HepG2 (cell line): ENCODE measurements at regions not wholly inside any gene's neighbourhood (a gene's known extent, or its start where the extent isn't known, plus 50 kb on each side); places are given as distances from the start of the nearest gene placed in this dataset.
"Not testable (repeated sequence)": the region's sequence is repeated elsewhere in the genome, so short reads cannot be mapped to it uniquely, and the experiment has no call there.

Experiments
- ATAC-seq: fragments of 200-7000 bp; cut with Tn5 transposase; 3 replicates; pipeline ENCODE4 v1.9.1; 2020; ENCODE audit warnings: mild to moderate bottlenecking, moderate library complexity
- BruUV-seq: library from RNA; stranded (reverse); fragments of 400-500 nt; replicated peaks from 2 replicates; lab custom pipeline; 2021; lab: Mats Ljungman, UMichigan
- CTCF ChIA-PET: fragments of 300-600 bp; formaldehyde crosslinking; extraction: SDS; loops from one replicate; lab custom pipeline; 2021; ENCODE audit warnings: low total read pairs, inconsistent platforms, low intra/inter-chr PET ratio; lab: Yijun Ruan, JAX
- POLR2A ChIA-PET: fragments of 350-600 bp; sonication (Branson Sonifier 250); formaldehyde crosslinking; loops from one replicate; lab custom pipeline; 2020; ENCODE audit warnings: antibody characterized with exemption, inconsistent platforms; lab: Yijun Ruan, JAX
- DNase-seq: peaks from one replicate; pipeline ENCODE4 v3.0.0-alpha.2; 2015; ENCODE audit warnings: low spot score
- FAIRE-seq: peaks from 3 replicates; lab custom pipeline; 2011; peaks lifted over from hg19 to GRCh38; lab: Jason Lieb, UNC
- H2AFZ ChIP-seq: one replicate; pipeline ENCODE4 v1.6.1; 2011; ENCODE audit warnings: low read length, inconsistent platforms
- H3K27ac ChIP-seq: fragments of 300-600 bp; 3 replicates; pipeline ENCODE4 v1.8.0; 2011; ENCODE audit warnings: mixed run types, mild to moderate bottlenecking, mixed read lengths, low read length, inconsistent platforms; ENCODE audit not compliant: insufficient read depth; ENCODE audit errors: extremely low read length
- H3K27me3 ChIP-seq, 2 experiments: fragments of 200-600 bp in 1 of 2; 2 replicates in 1 of 2; 3 replicates in 1 of 2; pipeline versions ENCODE4 v1.6.0 to v1.8.0; 2011; ENCODE audit warnings: low read length in 2 of 2, mild to moderate bottlenecking in 2 of 2, moderate library complexity in 2 of 2, inconsistent platforms in 1 of 2; ENCODE audit not compliant: insufficient read depth in 2 of 2, control insufficient read depth in 1 of 2
- H3K36me3 ChIP-seq, 2 experiments: fragments of 200-600 bp in 1 of 2; replicated peaks in 1 of 2; 2 replicates in 1 of 2; 3 replicates in 1 of 2; pipeline versions ENCODE4 v1.5.1 to v1.8.0; 2011; ENCODE audit warnings: low read length in 2 of 2, inconsistent platforms in 1 of 2; ENCODE audit not compliant: insufficient read depth in 2 of 2, control insufficient read depth in 1 of 2
- H3K4me1 ChIP-seq: 2 replicates; pipeline ENCODE4 v1.5.1; 2012; ENCODE audit warnings: low read length, inconsistent platforms; ENCODE audit not compliant: insufficient read depth
- H3K4me2 ChIP-seq: 2 replicates; pipeline ENCODE4 v1.6.0; 2011; ENCODE audit warnings: low read depth, low read length, inconsistent platforms
- H3K4me3 ChIP-seq, 3 experiments: fragments of 200-600 bp in 1 of 3; sonication (generic), shearing (Covaris generic) in 1 of 3; replicated peaks in 1 of 3; 2 replicates each; pipeline ENCODE4 v1.5.1; 2011 to 2016; ENCODE audit warnings: low read length in 3 of 3, inconsistent platforms in 2 of 3, low read depth in 2 of 3, mild to moderate bottlenecking in 2 of 3, control low read depth in 1 of 3, mixed read lengths in 1 of 3; ENCODE audit not compliant: insufficient read depth in 1 of 3
- H3K79me2 ChIP-seq: one replicate; pipeline ENCODE4 v1.6.1; 2011; ENCODE audit warnings: low read length, inconsistent platforms; ENCODE audit not compliant: insufficient read depth
- H3K9ac ChIP-seq: 2 replicates; pipeline ENCODE4 v1.6.0; 2011; ENCODE audit warnings: mild to moderate bottlenecking, low read depth, low read length, inconsistent platforms; ENCODE audit not compliant: insufficient read depth
- H3K9me3 ChIP-seq: 2 replicates; pipeline ENCODE4 v1.5.1; 2012; ENCODE audit warnings: mild to moderate bottlenecking, low read length
- H4K20me1 ChIP-seq: 2 replicates; pipeline ENCODE4 v1.6.0; 2011; ENCODE audit warnings: inconsistent platforms, mild to moderate bottlenecking, low read length, moderate library complexity; ENCODE audit not compliant: insufficient read depth
- DR1 ChIP-seq: sonication (generic); formaldehyde crosslinking; IDR thresholded peaks from 2 replicates; pipeline ENCODE4 v1.8.0; 2021; ENCODE audit warnings: mild to moderate bottlenecking, missing genetic modification reagents, inconsistent platforms
- PITX1 ChIP-seq: sonication (generic); formaldehyde crosslinking; IDR thresholded peaks from 2 replicates; pipeline ENCODE4 v1.5.1; 2020; ENCODE audit warnings: mild to moderate bottlenecking, missing genetic modification reagents
- RFX3 ChIP-seq: IDR thresholded peaks from 2 replicates; pipeline ENCODE4 v1.6.1; 2016; ENCODE audit warnings: missing biosample characterization, missing genetic modification reagents
- ZFP1 ChIP-seq: IDR thresholded peaks from 2 replicates; pipeline ENCODE4 v1.6.1; 2016
- ZNF10 ChIP-seq: sonication (generic); formaldehyde crosslinking; IDR thresholded peaks from 2 replicates; pipeline ENCODE4 v1.4.0; 2020; ENCODE audit warnings: mild to moderate bottlenecking, low read depth, missing genetic modification reagents, borderline replicate concordance
- ZNF496 ChIP-seq: sonication (generic); formaldehyde crosslinking; IDR thresholded peaks from 2 replicates; pipeline ENCODE4 v1.8.1; 2023; ENCODE audit warnings: mild to moderate bottlenecking, moderate library complexity, missing genetic modification reagents; ENCODE audit not compliant: insufficient replicate concordance
- ZNF614 ChIP-seq: IDR thresholded peaks from 2 replicates; pipeline ENCODE4 v1.6.1; 2018; ENCODE audit warnings: missing biosample characterization, missing genetic modification reagents, inconsistent platforms, borderline replicate concordance
- ZNF674 ChIP-seq: sonication (generic); formaldehyde crosslinking; IDR thresholded peaks from 2 replicates; pipeline ENCODE4 v1.5.0; 2020; ENCODE audit warnings: low read depth, mild to moderate bottlenecking, missing genetic modification reagents
- WGBS: methylation state at CpG from one replicate; pipeline ENCODE4 v1.1.6; 2017; ENCODE audit warnings: low lambda C conversion rate; 5-methylcytosine and 5-hydroxymethylcytosine counted together
- in situ Hi-C: cut with HindIII; loops from 2 replicates; pipeline ENCODE4 v1.10.0; 2017; ENCODE audit warnings: low pct_unique_long_range_greater_than_20kb; ENCODE audit not compliant: extremely low pct_ligation_motif_present
- intact Hi-C: fragments of 100-400 bp; cut with micrococcal nuclease; formaldehyde crosslinking; loops from one replicate; pipeline ENCODE4 v1.10.0; 2022; ENCODE audit not compliant: unreplicated experiment
- TF ChIP-seq, protein P1 (sequence below): sonication (generic); formaldehyde crosslinking; IDR thresholded peaks from 2 replicates; pipeline ENCODE4 v1.8.1; 2023; ENCODE audit warnings: mild to moderate bottlenecking, missing genetic modification reagents
- TF ChIP-seq, protein P2 (sequence below): sonication (generic); formaldehyde crosslinking; IDR thresholded peaks from 2 replicates; pipeline ENCODE4 v1.5.0; 2020; ENCODE audit warnings: missing genetic modification reagents, mild to moderate bottlenecking, borderline replicate concordance

DNA sequence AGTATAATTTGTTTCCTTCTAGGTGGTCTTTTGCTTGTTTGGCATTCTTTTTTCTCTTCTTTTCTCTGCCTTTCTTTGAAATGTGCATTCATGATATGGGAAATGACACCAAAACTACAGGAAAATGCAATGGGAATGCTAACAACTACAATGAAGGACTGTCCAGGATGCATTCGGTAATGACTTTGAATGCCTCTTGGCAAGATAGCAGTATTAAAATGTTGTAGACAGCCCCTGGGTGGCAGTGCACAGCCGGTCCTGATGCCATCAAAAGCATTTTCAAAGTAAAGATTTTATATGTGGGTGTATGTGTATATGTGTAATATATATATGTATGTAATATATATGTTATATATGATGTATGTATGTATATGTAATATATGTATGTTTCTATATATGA, 218.8 kb upstream of the MMS22L start (continued):
- TF ChIP-seq ZNF10 (CRISPR knock-in tag) = no peak

DNA sequence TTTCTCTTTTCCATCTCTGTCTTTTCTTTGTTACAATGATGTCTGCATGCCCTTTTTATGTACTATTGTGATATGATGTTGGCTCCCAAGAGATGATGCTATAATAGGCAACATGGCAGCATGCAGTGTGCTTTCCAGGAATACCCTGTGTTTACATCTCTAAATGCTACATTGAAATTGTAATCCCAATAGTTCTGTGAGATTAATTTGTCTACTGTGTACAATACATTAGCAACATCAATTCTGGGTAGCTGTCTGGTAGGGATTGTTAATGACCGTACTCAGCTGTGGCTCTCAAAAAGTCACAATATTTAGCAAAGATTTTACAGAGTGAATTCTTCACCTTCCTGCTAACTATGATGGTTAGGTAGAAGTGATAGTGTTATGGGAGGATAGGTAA, 225.6 kb upstream of the MMS22L start:
- ATAC-seq (no peak), FAIRE-seq (no peak), DNase-seq (no peak)
- Histone ChIP-seq H2AFZ (no peak overlapping the region), H3K9me3 (no peaks in the 10 kb centered on the region), H3K27ac (no peak overlapping the region), H3K27me3 (no peaks in the 10 kb centered on the region), H3K36me3 (no peaks in the 10 kb centered on the region), H3K4me3 (no peak overlapping the region), H3K4me2 (no peak overlapping the region), H3K4me1 (no peaks in the 10 kb centered on the region), H3K79me2 (no peaks in the 10 kb centered on the region), H3K9ac (no peak overlapping the region), H4K20me1 (no peaks in the 10 kb centered on the region)
- TF ChIP-seq ZFP1 = no peak
- no peak for TF ChIP-seq ZNF614
- TF ChIP-seq PITX1 (CRISPR knock-in tag) = no peak
- no peak for TF ChIP-seq RFX3 (CRISPR knock-in tag)
- TF ChIP-seq, protein P1, sequence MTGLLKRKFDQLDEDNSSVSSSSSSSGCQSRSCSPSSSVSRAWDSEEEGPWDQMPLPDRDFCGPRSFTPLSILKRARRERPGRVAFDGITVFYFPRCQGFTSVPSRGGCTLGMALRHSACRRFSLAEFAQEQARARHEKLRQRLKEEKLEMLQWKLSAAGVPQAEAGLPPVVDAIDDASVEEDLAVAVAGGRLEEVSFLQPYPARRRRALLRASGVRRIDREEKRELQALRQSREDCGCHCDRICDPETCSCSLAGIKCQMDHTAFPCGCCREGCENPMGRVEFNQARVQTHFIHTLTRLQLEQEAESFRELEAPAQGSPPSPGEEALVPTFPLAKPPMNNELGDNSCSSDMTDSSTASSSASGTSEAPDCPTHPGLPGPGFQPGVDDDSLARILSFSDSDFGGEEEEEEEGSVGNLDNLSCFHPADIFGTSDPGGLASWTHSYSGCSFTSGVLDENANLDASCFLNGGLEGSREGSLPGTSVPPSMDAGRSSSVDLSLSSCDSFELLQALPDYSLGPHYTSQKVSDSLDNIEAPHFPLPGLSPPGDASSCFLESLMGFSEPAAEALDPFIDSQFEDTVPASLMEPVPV (CRISPR knock-in tag) = no peak
- TF ChIP-seq ZNF496 = no peak
- no peak for TF ChIP-seq ZNF674
- TF ChIP-seq, protein P2, sequence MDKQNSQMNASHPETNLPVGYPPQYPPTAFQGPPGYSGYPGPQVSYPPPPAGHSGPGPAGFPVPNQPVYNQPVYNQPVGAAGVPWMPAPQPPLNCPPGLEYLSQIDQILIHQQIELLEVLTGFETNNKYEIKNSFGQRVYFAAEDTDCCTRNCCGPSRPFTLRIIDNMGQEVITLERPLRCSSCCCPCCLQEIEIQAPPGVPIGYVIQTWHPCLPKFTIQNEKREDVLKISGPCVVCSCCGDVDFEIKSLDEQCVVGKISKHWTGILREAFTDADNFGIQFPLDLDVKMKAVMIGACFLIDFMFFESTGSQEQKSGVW = no peak
- TF ChIP-seq DR1 = no peak
- intact Hi-C loops (no loop called here), in situ Hi-C loops (no loop called here)
- ChIA-PET POLR2A (no interaction called here), CTCF (no interaction called here)
- BruUV-seq = no TSS peak
- 0% methylated on average over 1 of the region's 1 CpG for WGBS

DNA sequence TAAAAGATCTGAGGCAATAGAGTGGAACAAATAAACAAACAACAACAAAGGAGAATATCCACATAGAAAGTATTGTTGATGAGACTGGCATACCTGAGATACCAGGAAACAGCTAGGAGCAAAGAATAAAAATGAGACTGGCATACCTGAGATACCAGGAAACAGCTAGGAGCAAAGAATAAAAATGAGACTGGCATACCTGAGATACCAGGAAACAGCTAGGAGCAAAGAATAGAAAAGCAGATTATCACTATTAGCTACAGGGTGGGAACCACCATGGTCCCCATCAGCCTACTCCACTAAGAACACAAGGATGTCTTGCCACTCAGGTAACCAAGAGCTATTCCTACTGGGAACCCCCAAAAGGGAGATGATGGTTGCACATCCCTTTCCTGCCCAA, 230.2 kb upstream of the MMS22L start:
- ATAC-seq, H3K36me3 ChIP-seq, H3K79me2 ChIP-seq, intact Hi-C loops, H3K27ac ChIP-seq, H3K27me3 ChIP-seq, H3K4me1 ChIP-seq, H4K20me1 ChIP-seq, DNase-seq, POLR2A ChIA-PET, H2AFZ ChIP-seq, H3K4me2 ChIP-seq, FAIRE-seq, H3K4me3 ChIP-seq, in situ Hi-C loops, BruUV-seq, H3K9me3 ChIP-seq, H3K9ac ChIP-seq, CTCF ChIA-PET: not testable (repeated sequence)
